Spleen (tissue), 7 donors: ENCODE measurements at regions not wholly inside any gene's neighbourhood (a gene's known extent, or its start where the extent isn't known, plus 50 kb on each side); places are given as distances from the start of the nearest gene placed in this dataset.

Experiments used
- POLR2A ChIP-seq, 3 donors: fragments of 450-650 bp; IDR thresholded peaks; one replicate each; pipeline ENCODE4 v1.5.1; 2017; ENCODE audit warnings: antibody characterized with exemption in 3 of 3, mild to moderate bottlenecking in 1 of 3
- POLR2AphosphoS5 ChIP-seq, 3 donors: sonication (generic); formaldehyde crosslinking; IDR thresholded peaks; one replicate each; pipeline ENCODE4 v1.5.1; 2017; ENCODE audit warnings: antibody characterized with exemption in 3 of 3
- TF ChIP-seq, protein P1 (sequence below), 11 experiments: fragments of 200-600 bp in 7 of 11; fragments of 450-650 bp in 4 of 11; sonication (generic) in 4 of 11; IDR thresholded peaks in 8 of 11; conservative IDR thresholded peaks in 3 of 11; 1 replicate in 7 of 11; 2 replicates in 4 of 11; pipeline versions ENCODE4 v1.4.0 to v1.8.0; 2016 to 2021; ENCODE audit warnings: antibody characterized with exemption in 11 of 11, inconsistent platforms in 4 of 11, mild to moderate bottlenecking in 1 of 11
- donor health status: DM: no; HTN: no; CAD: no; lungs with moderate emphysema.
- donor health status: DM: no; HTN: no; CAD: no.
- donor health status: DM: no; HTN: no; CAD: no.

DNA sequence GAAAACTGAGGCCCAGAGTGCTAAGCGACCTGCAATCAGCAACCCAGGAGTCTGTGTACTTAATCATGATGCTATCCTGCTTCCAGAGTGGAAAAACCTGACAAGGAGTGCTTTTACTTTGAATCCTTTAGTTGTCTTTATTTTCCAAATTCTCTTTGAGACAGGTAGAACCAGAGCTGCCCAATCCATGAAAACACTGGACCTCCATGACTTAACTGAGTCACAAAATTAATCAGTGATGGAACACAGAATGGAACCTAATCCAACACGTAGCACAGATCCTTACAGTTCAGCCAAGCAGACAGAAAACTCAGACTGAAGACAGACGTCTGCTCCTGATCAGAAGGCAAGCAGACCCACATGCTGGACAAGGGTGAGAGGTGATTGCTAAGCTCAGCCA lies 175.6 kb downstream of the BCL11A start:
- TF ChIP-seq POLR2AphosphoS5 (IDR thresholded peaks at IDR 0.05) (no peak), POLR2A (IDR thresholded peaks at IDR 0.05) (no peak)
- TF ChIP-seq, protein P1, sequence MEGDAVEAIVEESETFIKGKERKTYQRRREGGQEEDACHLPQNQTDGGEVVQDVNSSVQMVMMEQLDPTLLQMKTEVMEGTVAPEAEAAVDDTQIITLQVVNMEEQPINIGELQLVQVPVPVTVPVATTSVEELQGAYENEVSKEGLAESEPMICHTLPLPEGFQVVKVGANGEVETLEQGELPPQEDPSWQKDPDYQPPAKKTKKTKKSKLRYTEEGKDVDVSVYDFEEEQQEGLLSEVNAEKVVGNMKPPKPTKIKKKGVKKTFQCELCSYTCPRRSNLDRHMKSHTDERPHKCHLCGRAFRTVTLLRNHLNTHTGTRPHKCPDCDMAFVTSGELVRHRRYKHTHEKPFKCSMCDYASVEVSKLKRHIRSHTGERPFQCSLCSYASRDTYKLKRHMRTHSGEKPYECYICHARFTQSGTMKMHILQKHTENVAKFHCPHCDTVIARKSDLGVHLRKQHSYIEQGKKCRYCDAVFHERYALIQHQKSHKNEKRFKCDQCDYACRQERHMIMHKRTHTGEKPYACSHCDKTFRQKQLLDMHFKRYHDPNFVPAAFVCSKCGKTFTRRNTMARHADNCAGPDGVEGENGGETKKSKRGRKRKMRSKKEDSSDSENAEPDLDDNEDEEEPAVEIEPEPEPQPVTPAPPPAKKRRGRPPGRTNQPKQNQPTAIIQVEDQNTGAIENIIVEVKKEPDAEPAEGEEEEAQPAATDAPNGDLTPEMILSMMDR (IDR thresholded peaks at IDR 0.05 in 8 of 11, conservative IDR thresholded peaks at IDR 0.05 in 3 of 11): no peak
